ENCODE measurements at regions not wholly inside any gene's neighbourhood (a gene's known extent, or its start where the extent isn't known, plus 50 kb on each side); places are given as distances from the start of the nearest gene placed in this dataset.
"Not testable (repeated sequence)": the region's sequence is repeated elsewhere in the genome, so short reads cannot be mapped to it uniquely, and the experiment has no call there.

- H3K4me3 ChIP-seq, result no peak overlapping the region
- no peaks in the 10 kb centered on the region for H3K4me1 ChIP-seq (ENCODE audit: insufficient read depth)
- no peaks in the 10 kb centered on the region for H3K36me3 ChIP-seq
- H3K27me3 ChIP-seq, result no peaks in the 10 kb centered on the region
- no peak overlapping the region for H3K27ac ChIP-seq
- TF ChIP-seq POLR2A (IDR thresholded peaks at IDR 0.05) (no peak), EP300 (IDR thresholded peaks at IDR 0.05) (no peak)
- TF ChIP-seq, protein P1, sequence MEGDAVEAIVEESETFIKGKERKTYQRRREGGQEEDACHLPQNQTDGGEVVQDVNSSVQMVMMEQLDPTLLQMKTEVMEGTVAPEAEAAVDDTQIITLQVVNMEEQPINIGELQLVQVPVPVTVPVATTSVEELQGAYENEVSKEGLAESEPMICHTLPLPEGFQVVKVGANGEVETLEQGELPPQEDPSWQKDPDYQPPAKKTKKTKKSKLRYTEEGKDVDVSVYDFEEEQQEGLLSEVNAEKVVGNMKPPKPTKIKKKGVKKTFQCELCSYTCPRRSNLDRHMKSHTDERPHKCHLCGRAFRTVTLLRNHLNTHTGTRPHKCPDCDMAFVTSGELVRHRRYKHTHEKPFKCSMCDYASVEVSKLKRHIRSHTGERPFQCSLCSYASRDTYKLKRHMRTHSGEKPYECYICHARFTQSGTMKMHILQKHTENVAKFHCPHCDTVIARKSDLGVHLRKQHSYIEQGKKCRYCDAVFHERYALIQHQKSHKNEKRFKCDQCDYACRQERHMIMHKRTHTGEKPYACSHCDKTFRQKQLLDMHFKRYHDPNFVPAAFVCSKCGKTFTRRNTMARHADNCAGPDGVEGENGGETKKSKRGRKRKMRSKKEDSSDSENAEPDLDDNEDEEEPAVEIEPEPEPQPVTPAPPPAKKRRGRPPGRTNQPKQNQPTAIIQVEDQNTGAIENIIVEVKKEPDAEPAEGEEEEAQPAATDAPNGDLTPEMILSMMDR (IDR thresholded peaks at IDR 0.05), result no peak
- DNase-seq, result no peak
- WGBS, 3 donors, result 71 to 90% (median 89%) methylated on average over 3 of the region's 3 CpGs
- intact Hi-C loops (cut with DNase I), result no loop called here
- no peaks in the 10 kb centered on the region for H3K9me3 ChIP-seq
Observed at GRCh38 chr9:27835286-27835685, 262.0 kb upstream of the C9orf72 start.

GRCh38 chr9:27835746-27836145 lies 262.5 kb upstream of the C9orf72 start:
- Histone ChIP-seq H3K4me3 (no peak overlapping the region), H3K36me3 (no peaks in the 10 kb centered on the region), H3K27ac (no peak overlapping the region), H3K27me3 (no peaks in the 10 kb centered on the region), H3K4me1 (ENCODE audit: insufficient read depth) (no peaks in the 10 kb centered on the region), H3K9me3 (no peaks in the 10 kb centered on the region)
- WGBS, 3 donors, result 93 to 98% (median 95%) methylated on average over 6 of the region's 6 CpGs
- no peak for DNase-seq
- TF ChIP-seq POLR2A (IDR thresholded peaks at IDR 0.05), result no peak
- TF ChIP-seq, protein P1 (IDR thresholded peaks at IDR 0.05), result no peak
- TF ChIP-seq EP300 (IDR thresholded peaks at IDR 0.05), result no peak
- intact Hi-C loops (cut with DNase I), result no loop called here

DNA sequence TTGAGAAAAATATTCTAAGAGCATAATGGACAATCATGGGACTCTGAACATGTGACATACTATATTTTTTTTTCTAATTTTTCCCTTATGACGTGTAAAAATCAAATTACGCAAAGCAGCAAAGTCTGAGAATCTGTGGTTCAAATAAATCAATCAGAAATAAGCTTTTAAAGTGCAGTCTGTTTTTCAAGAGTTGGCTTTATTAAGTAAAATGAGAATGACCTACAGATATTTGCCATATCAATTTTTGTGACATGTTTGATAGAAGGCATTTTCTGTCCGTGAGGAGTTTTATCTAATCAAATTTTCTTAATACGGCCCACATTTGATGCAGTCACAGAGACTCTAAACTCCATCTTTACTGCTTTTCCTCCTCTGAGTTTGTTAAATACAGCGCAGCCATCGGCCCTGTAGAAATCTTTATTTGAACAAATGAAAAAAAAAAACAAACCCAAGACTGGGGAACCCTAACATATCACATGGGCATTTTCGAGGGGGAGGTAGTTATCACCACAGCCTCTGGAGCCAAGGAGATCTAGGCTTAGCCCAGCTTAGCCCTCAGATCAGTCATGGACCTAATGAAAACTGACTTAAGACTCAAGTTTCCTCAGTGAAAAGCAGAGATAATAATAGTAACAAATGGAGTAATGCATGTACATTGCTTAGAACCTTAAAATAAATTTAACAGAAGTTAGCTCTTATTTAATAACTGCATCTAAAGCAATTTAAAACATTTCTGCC lies 263.6 kb upstream of the C9orf72 start:
- WGBS, 3 donors, result 73 to 78% (median 78%) methylated on average over 7 of the region's 7 CpGs
- H3K27ac ChIP-seq, result no peak overlapping the region
- H3K9me3 ChIP-seq, result no peaks in the 10 kb centered on the region
- no peak overlapping the region for H3K4me3 ChIP-seq
- no peaks in the 10 kb centered on the region for H3K36me3 ChIP-seq
- H3K27me3 ChIP-seq, result no peaks in the 10 kb centered on the region
- no peak for DNase-seq
- no peak for TF ChIP-seq POLR2A (IDR thresholded peaks at IDR 0.05)
- TF ChIP-seq, protein P1 (IDR thresholded peaks at IDR 0.05), result no peak
- intact Hi-C loops (cut with DNase I), result no loop called here
- H3K4me1 ChIP-seq (ENCODE audit: insufficient read depth), result no peaks in the 10 kb centered on the region

- Histone ChIP-seq H3K9me3 (no peaks in the 10 kb centered on the region), H3K36me3 (no peaks in the 10 kb centered on the region), H3K27me3 (no peaks in the 10 kb centered on the region), H3K4me1 (ENCODE audit: insufficient read depth) (no peaks in the 10 kb centered on the region), H3K4me3 (no peak overlapping the region), H3K27ac (no peak overlapping the region)
- 96 to 97% (median 96%) methylated on average over 3 of the region's 3 CpGs for WGBS, 3 donors
- DNase-seq, result no peak
- intact Hi-C loops (cut with DNase I), result no loop called here
- TF ChIP-seq EP300 (IDR thresholded peaks at IDR 0.05) (no peak), POLR2A (IDR thresholded peaks at IDR 0.05) (no peak)
- TF ChIP-seq, protein P1 (IDR thresholded peaks at IDR 0.05), result no peak
Observed at GRCh38 chr9:27838876-27839275, 265.6 kb upstream of the C9orf72 start.

- H3K4me3 ChIP-seq; H3K4me1 ChIP-seq (ENCODE audit: insufficient read depth); H3K36me3 ChIP-seq; DNase-seq; H3K9me3 ChIP-seq; intact Hi-C loops (cut with DNase I); H3K27ac ChIP-seq; H3K27me3 ChIP-seq: not testable (repeated sequence)
- WGBS, 3 donors, result 77 to 78% (median 78%) methylated on average over 1 of the region's 1 CpG
Observed at GRCh38 chr9:27839767-27840166, 266.5 kb upstream of the C9orf72 start.

All from ovary (tissue), 7 donors.